ENCODE measurements at regions not wholly inside any gene's neighbourhood (a gene's known extent, or its start where the extent isn't known, plus 50 kb on each side); places are given as distances from the start of the nearest gene placed in this dataset.

DNA sequence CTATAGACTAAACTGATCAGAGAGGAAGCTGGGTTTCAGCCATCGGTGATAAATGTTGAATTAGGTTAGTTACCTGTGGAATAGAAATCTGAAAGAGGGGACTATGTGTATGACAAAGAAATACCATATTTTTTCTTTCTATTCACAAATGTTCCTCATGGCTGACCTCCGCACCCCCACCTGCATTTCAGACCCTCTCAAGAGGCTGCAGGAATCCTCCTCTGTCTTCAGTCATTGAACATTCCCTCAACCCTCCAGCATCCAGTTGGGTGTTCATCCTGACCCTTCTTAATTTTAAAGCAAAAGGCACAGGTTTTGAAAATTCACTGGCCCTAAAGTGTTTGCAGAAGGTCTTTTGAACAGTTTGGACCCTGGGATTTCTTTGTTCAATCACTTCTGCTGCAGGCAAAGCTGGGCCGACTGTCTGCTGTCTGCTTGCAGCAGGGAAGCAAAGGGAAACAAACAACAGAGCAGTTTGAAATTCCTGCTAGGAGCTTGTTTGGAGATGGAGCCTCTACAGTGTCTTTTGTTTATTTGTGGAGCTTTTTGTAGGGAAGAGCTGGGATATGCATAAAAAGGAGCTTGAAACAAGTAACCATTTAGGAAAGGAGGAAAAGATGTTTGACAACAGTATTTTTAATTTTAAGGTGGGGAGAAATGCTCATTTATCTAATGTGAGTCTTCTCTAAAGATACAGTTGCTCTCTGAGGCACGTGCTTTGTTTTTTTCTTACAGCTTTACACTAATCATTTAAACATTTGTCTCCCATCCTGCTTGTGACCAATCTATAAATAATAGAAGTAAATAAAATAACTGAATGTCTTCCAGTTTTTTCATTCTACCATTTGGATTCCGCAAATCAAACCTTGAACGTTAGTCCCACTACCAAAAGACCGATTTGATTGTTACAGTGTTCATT is 213.3 kb upstream of the MMADHC start:
- POLR2A ChIA-PET = no interaction called here
- peaks cover 2% of the 10 kb centered on the region for H3K27me3 Mint-ChIP-seq
- H3K9me3 Mint-ChIP-seq = no peaks in the 10 kb centered on the region
- H3K27ac Mint-ChIP-seq = no peak overlapping the region
- no peaks in the 10 kb centered on the region for H3K4me1 Mint-ChIP-seq
- no peak overlapping the region for H3K4me3 Mint-ChIP-seq
- no peaks in the 10 kb centered on the region for H3K36me3 Mint-ChIP-seq
- ATAC-seq (ENCODE audit: low read depth) (no peak), DNase-seq (no peak)

GRCh38 chr2:149799013-149799705 is 211.6 kb upstream of the MMADHC start:
- Mint-ChIP-seq H3K4me3 (no peak overlapping the region), H3K36me3 (no peaks in the 10 kb centered on the region), H3K9me3 (no peaks in the 10 kb centered on the region), H3K4me1 (no peaks in the 10 kb centered on the region), H3K27me3 (peaks cover 2% of the 10 kb centered on the region), H3K27ac (no peak overlapping the region)
- ATAC-seq (ENCODE audit: low read depth) = no peak
- POLR2A ChIA-PET = no interaction called here
- no peak for DNase-seq

GRCh38 chr2:149797030-149797429 is 209.5 kb upstream of the MMADHC start:
- no peaks in the 10 kb centered on the region for H3K27me3 Mint-ChIP-seq
- no peaks in the 10 kb centered on the region for H3K4me1 Mint-ChIP-seq
- DNase-seq (no peak), ATAC-seq (ENCODE audit: low read depth) (no peak)
- peaks cover 2% of the 10 kb centered on the region for H3K9me3 Mint-ChIP-seq
- POLR2A ChIA-PET = no interaction called here
- no peaks in the 10 kb centered on the region for H3K36me3 Mint-ChIP-seq
- no peak overlapping the region for H3K27ac Mint-ChIP-seq
- H3K4me3 Mint-ChIP-seq = no peak overlapping the region

DNA sequence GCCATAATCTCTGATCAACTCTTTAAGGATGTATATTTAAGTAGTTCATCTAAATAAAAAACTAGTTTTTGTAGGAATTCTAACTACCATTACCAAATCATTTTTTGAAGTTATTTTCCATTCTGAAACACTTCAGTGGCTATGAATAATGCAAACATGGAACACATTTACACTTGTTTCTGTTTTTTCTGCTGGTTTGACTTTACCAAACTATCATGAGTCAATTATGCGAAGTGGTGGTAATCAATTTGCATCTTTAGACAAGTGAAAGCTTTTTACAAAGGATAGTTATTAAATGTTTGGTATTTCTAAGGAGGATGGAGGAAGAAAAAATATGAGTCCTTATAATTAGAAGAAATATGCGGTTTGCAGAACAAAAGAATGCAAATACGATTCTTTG is 202.0 kb upstream of the MMADHC start:
- POLR2A ChIA-PET = no interaction called here
- Mint-ChIP-seq H3K36me3 (no peaks in the 10 kb centered on the region), H3K27me3 (no peaks in the 10 kb centered on the region), H3K4me3 (no peak overlapping the region), H3K9me3 (peaks cover 6% of the 10 kb centered on the region), H3K4me1 (no peaks in the 10 kb centered on the region), H3K27ac (no peak overlapping the region)
- ATAC-seq (ENCODE audit: low read depth) (no peak), DNase-seq (no peak)

DNA sequence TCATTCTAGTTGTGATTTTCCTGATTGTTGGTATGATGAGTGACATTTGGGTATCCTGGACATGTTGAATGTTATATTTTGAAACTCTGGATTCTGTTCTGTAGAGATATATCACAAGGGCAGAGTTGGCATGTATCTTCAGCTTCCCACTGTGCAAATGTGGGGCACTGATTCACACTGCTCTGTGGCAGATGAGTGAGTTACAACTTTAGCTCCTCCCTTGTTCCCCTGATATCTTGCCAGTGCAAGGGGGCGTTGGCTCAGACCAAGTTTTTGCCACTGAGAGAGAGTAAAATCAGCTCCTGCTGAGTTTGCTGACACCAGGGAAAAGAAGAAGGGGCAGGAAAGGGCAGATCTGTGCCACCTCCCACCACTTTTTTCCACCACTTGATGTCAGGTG is 199.6 kb upstream of the MMADHC start:
- H3K9me3 Mint-ChIP-seq = peaks cover 4% of the 10 kb centered on the region
- DNase-seq = no peak
- H3K27me3 Mint-ChIP-seq = no peaks in the 10 kb centered on the region
- no peak overlapping the region for H3K27ac Mint-ChIP-seq
- no peak overlapping the region for H3K4me3 Mint-ChIP-seq
- no peak for ATAC-seq (ENCODE audit: low read depth)
- H3K36me3 Mint-ChIP-seq = no peaks in the 10 kb centered on the region
- POLR2A ChIA-PET = no interaction called here
- no peaks in the 10 kb centered on the region for H3K4me1 Mint-ChIP-seq

DNA sequence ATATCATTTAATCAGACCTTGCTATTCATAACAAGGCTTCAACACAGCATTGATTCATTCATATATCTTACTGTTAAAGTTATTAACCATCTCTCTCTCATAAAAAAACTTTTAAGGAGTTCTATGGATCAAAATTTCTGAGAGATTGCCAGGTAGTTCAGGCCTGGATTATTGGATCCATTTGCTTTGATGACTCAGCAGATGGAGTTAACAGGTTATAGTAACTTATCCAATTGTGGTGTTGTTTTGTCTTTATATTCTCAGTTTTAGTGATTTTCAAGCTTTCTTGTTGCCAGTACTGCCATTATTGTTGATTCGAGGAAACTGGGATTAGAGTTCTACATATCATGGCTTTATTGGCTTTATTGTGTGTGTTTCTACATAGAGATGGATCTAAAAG is 195.7 kb upstream of the MMADHC start:
- Mint-ChIP-seq H3K4me3 (no peak overlapping the region), H3K27me3 (no peaks in the 10 kb centered on the region), H3K4me1 (no peaks in the 10 kb centered on the region), H3K27ac (no peak overlapping the region), H3K9me3 (peaks cover 3% of the 10 kb centered on the region), H3K36me3 (no peaks in the 10 kb centered on the region)
- DNase-seq (no peak), ATAC-seq (ENCODE audit: low read depth) (no peak)
- POLR2A ChIA-PET = no interaction called here

DNA sequence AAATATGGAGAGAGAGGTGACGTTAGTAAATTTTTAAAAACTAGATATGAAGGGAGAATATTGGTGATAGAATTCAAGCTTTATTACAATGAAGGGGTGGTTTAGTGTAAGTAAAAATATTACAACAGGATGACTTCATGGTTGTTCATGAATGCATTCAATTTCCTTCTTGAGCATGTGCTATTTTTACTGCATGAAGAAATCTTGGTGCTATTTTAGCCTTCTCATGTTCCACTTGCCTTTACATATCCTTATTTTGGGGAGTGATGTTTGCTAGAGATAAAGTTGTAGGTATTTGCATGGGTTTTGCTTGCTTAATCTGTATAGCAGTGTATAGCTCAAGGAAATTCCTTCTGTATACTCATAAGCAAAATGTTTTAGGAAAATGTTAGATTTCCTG is 195.0 kb upstream of the MMADHC start:
- Mint-ChIP-seq H3K4me1 (no peaks in the 10 kb centered on the region), H3K9me3 (no peaks in the 10 kb centered on the region), H3K27me3 (peaks cover 3% of the 10 kb centered on the region), H3K4me3 (no peak overlapping the region), H3K36me3 (no peaks in the 10 kb centered on the region), H3K27ac (no peak overlapping the region)
- DNase-seq (no peak), ATAC-seq (ENCODE audit: low read depth) (no peak)
- POLR2A ChIA-PET = no interaction called here

GRCh38 chr2:149781263-149781808 is 193.8 kb upstream of the MMADHC start:
- H3K27me3 Mint-ChIP-seq = peaks cover 3% of the 10 kb centered on the region
- ATAC-seq (ENCODE audit: low read depth) (no peak), DNase-seq (no peak)
- no peaks in the 10 kb centered on the region for H3K9me3 Mint-ChIP-seq
- H3K36me3 Mint-ChIP-seq = no peaks in the 10 kb centered on the region
- POLR2A ChIA-PET = no interaction called here
- H3K4me3 Mint-ChIP-seq = no peak overlapping the region
- H3K27ac Mint-ChIP-seq = no peak overlapping the region
- no peaks in the 10 kb centered on the region for H3K4me1 Mint-ChIP-seq

DNA sequence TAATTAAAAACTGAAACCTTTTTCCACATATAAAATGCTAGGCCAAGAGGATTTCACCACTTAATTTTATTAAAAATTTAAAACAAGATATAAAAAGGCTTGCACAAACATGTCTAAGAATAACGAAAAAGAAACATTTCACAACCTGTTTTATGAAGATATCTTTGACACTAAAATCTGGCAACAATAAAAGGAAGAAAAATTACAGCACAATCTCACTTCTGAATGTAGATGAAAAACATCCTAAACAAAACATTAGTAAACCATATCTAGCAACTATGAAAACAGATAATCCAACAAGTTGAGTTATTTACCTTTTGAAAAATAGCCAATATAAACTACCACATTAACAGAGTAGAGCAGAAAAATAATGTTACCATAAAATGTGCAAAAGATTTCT is 185.4 kb upstream of the MMADHC start:
- Mint-ChIP-seq H3K27me3 (peaks cover 3% of the 10 kb centered on the region), H3K9me3 (no peaks in the 10 kb centered on the region), H3K27ac (no peak overlapping the region), H3K4me1 (no peaks in the 10 kb centered on the region), H3K4me3 (no peak overlapping the region), H3K36me3 (no peaks in the 10 kb centered on the region)
- ATAC-seq (ENCODE audit: low read depth) (no peak), DNase-seq (no peak)
- POLR2A ChIA-PET = no interaction called here

- no peak overlapping the region for H3K27ac Mint-ChIP-seq
- POLR2A ChIA-PET = no interaction called here
- no peak overlapping the region for H3K4me3 Mint-ChIP-seq
- no peaks in the 10 kb centered on the region for H3K36me3 Mint-ChIP-seq
- H3K27me3 Mint-ChIP-seq = no peaks in the 10 kb centered on the region
- no peaks in the 10 kb centered on the region for H3K4me1 Mint-ChIP-seq
- DNase-seq (no peak), ATAC-seq (ENCODE audit: low read depth) (no peak)
- no peaks in the 10 kb centered on the region for H3K9me3 Mint-ChIP-seq
Measured at GRCh38 chr2:149768320-149768799, 180.8 kb upstream of the MMADHC start.

- POLR2A ChIA-PET = no interaction called here
- no peak for DNase-seq
- Mint-ChIP-seq H3K9me3 (no peaks in the 10 kb centered on the region), H3K4me1 (no peaks in the 10 kb centered on the region), H3K36me3 (no peaks in the 10 kb centered on the region), H3K27me3 (no peaks in the 10 kb centered on the region), H3K4me3 (no peak overlapping the region), H3K27ac (no peak overlapping the region)
- ATAC-seq (ENCODE audit: low read depth) = no peak
Measured at GRCh38 chr2:149767516-149767974, 180.0 kb upstream of the MMADHC start.

- POLR2A ChIA-PET = no interaction called here
- Mint-ChIP-seq H3K4me3 (no peak overlapping the region), H3K36me3 (no peaks in the 10 kb centered on the region), H3K27ac (no peak overlapping the region), H3K9me3 (peaks cover 2% of the 10 kb centered on the region), H3K4me1 (no peaks in the 10 kb centered on the region), H3K27me3 (no peaks in the 10 kb centered on the region)
- DNase-seq = no peak
- no peak for ATAC-seq (ENCODE audit: low read depth)
Measured at GRCh38 chr2:149766339-149766738, 178.8 kb upstream of the MMADHC start.

DNA sequence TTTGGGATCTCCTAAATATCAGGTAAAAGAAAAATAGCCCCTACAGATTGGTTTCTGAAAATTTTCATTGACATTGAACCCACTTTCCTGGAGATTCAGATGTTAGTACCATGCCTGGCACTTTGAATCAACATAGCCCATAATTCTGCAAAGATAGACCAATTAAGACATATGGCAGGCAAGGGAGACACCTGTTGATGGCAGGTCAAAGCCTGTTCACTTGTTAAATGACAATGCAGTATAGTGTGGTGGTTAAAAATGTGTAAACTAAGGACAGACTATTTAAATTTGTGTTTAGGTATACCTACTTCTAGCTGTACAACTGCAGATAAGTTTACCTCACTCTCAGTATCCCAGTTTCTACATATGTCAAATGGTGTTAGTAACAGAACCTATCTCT is 178.1 kb upstream of the MMADHC start:
- DNase-seq (no peak), ATAC-seq (ENCODE audit: low read depth) (no peak)
- H3K36me3 Mint-ChIP-seq = no peaks in the 10 kb centered on the region
- POLR2A ChIA-PET = no interaction called here
- no peak overlapping the region for H3K27ac Mint-ChIP-seq
- no peak overlapping the region for H3K4me3 Mint-ChIP-seq
- H3K27me3 Mint-ChIP-seq = no peaks in the 10 kb centered on the region
- H3K4me1 Mint-ChIP-seq = no peaks in the 10 kb centered on the region
- peaks cover 2% of the 10 kb centered on the region for H3K9me3 Mint-ChIP-seq

- Mint-ChIP-seq H3K27ac (no peak overlapping the region), H3K36me3 (no peaks in the 10 kb centered on the region), H3K4me3 (no peak overlapping the region), H3K4me1 (no peaks in the 10 kb centered on the region), H3K9me3 (peaks cover 2% of the 10 kb centered on the region), H3K27me3 (no peaks in the 10 kb centered on the region)
- ATAC-seq (ENCODE audit: low read depth) (no peak), DNase-seq (no peak)
- POLR2A ChIA-PET = no interaction called here
Measured at GRCh38 chr2:149765003-149765402, 177.4 kb upstream of the MMADHC start.

All from activated naive CD8-positive, alpha-beta T cell treated with anti-CD3 and anti-CD28 coated beads, Interleukin-2, amount 10 ng/mL, durations not matched to agents 7 days and 5 days (primary cell).